PC-3 (cell line): ENCODE measurements at regions not wholly inside any gene's neighbourhood (a gene's known extent, or its start where the extent isn't known, plus 50 kb on each side); places are given as distances from the start of the nearest gene placed in this dataset.
"Not testable (repeated sequence)": the region's sequence is repeated elsewhere in the genome, so short reads cannot be mapped to it uniquely, and the experiment has no call there.

Experiments used
- ATAC-seq: fragments of 200-7000 bp; cut with Tn5 transposase; 2 replicates; pipeline ENCODE4 v1.9.1; 2020; ENCODE audit warnings: mild to moderate bottlenecking, moderate library complexity
- BruUV-seq: library from RNA; stranded (reverse); fragments of 400-500 nt; replicated peaks from 2 replicates; lab custom pipeline; 2021; lab: Mats Ljungman, UMichigan
- CTCF ChIA-PET: fragments of 300-600 bp; sonication (Branson Sonifier 250); formaldehyde crosslinking; loops from one replicate; lab custom pipeline; 2022; ENCODE audit warnings: antibody characterized with exemption; lab: Charles Lee
- POLR2A ChIA-PET: fragments of 300-600 bp; sonication (Branson Sonifier 250); formaldehyde crosslinking; loops from one replicate; lab custom pipeline; 2022; ENCODE audit warnings: antibody characterized with exemption; ENCODE audit not compliant: unreplicated experiment; lab: Charles Lee
- DNase-seq: peaks from one replicate; pipeline ENCODE4 v3.0.0-alpha.2; 2015
- H2AFZ ChIP-seq: fragments of 300-600 bp; sonication (generic); 2 replicates; pipeline ENCODE4 v1.6.0; 2016; ENCODE audit warnings: antibody characterized with exemption, low read length
- H3F3A ChIP-seq: fragments of 300-600 bp; sonication (generic); one replicate; pipeline ENCODE4 v1.6.0; 2017; ENCODE audit warnings: antibody characterized with exemption, low read length, control low read depth, mild to moderate bottlenecking; ENCODE audit not compliant: unreplicated experiment
- H3K27ac ChIP-seq: fragments of 300-600 bp; sonication (generic); 2 replicates; pipeline ENCODE4 v1.5.1; 2016; ENCODE audit warnings: mild to moderate bottlenecking, low read length
- H3K27me3 ChIP-seq: fragments of 300-600 bp; sonication (generic); 2 replicates; pipeline ENCODE4 v1.6.1; 2016; ENCODE audit warnings: low read length, mixed read lengths
- H3K36me3 ChIP-seq: fragments of 300-600 bp; sonication (generic); 2 replicates; pipeline ENCODE4 v1.6.1; 2016; ENCODE audit warnings: low read depth, mixed run types, low read length, mixed read lengths
- H3K4me1 ChIP-seq: fragments of 300-600 bp; sonication (generic); 2 replicates; pipeline ENCODE4 v1.5.1; 2016; ENCODE audit warnings: low read length; ENCODE audit not compliant: insufficient read depth
- H3K4me2 ChIP-seq: fragments of 300-600 bp; sonication (generic); 2 replicates; pipeline ENCODE4 v1.6.0; 2016; ENCODE audit warnings: low read length
- H3K4me3 ChIP-seq: fragments of 300-600 bp; sonication (generic); 2 replicates; pipeline ENCODE4 v1.5.1; 2016; ENCODE audit warnings: mild to moderate bottlenecking, low read length, mixed read lengths
- H3K79me2 ChIP-seq: fragments of 300-600 bp; sonication (generic); 2 replicates; pipeline ENCODE4 v1.6.1; 2017; ENCODE audit warnings: low read length, mixed read lengths
- H3K9ac ChIP-seq: fragments of 300-600 bp; sonication (generic); 2 replicates; pipeline ENCODE4 v1.6.0; 2016; ENCODE audit warnings: mild to moderate bottlenecking, low read length
- H3K9me2 ChIP-seq: fragments of 300-600 bp; sonication (generic); replicated peaks from 2 replicates; pipeline ENCODE4 v1.6.1; 2016; ENCODE audit warnings: mixed run types, low read length, mixed read lengths
- H3K9me3 ChIP-seq: fragments of 300-600 bp; sonication (generic); 2 replicates; pipeline ENCODE4 v1.6.1; 2016; ENCODE audit warnings: low read length, mixed read lengths
- H4K20me1 ChIP-seq: fragments of 300-600 bp; sonication (generic); 2 replicates; pipeline ENCODE4 v1.6.1; 2016; ENCODE audit warnings: low read length, mixed read lengths
- CTCF ChIP-seq: fragments of 300-600 bp; sonication (generic); conservative IDR thresholded peaks from 2 replicates; pipeline ENCODE4 v1.5.1; 2017; ENCODE audit warnings: antibody characterized with exemption, low read depth, mild to moderate bottlenecking, low read length
- EZH2 ChIP-seq: fragments of 300-600 bp; sonication (generic); IDR thresholded peaks from one replicate; pipeline ENCODE4 v1.6.1; 2017; ENCODE audit warnings: antibody characterized with exemption, mild to moderate bottlenecking, low read length; ENCODE audit not compliant: unreplicated experiment
- EZH2phosphoT487 ChIP-seq: fragments of 300-600 bp; sonication (generic); IDR thresholded peaks from 2 replicates; pipeline ENCODE4 v1.6.1; 2018; ENCODE audit warnings: mild to moderate bottlenecking, antibody characterized with exemption, low read length, borderline replicate concordance
- intact Hi-C: fragments of 100-400 bp; cut with micrococcal nuclease; formaldehyde crosslinking; loops from 2 replicates; pipeline ENCODE4 v1.9.0; 2023

GRCh38 chr15:81807186-81807585 lies 238.6 kb downstream of the MEX3B start:
- ChIA-PET POLR2A (no interaction called here), CTCF (no interaction called here)
- ATAC-seq (no peak), DNase-seq (no peak)
- Histone ChIP-seq H3K9me3 (no peaks in the 10 kb centered on the region), H3K9ac (no peak overlapping the region), H3K27me3 (peaks cover 10% of the 10 kb centered on the region), H3K4me1 (no peaks in the 10 kb centered on the region), H4K20me1 (no peaks in the 10 kb centered on the region), H3F3A (no peaks in the 10 kb centered on the region), H3K4me2 (no peak overlapping the region), H3K4me3 (no peak overlapping the region), H3K9me2 (no peaks in the 10 kb centered on the region), H2AFZ (no peak overlapping the region), H3K27ac (no peak overlapping the region), H3K79me2 (no peaks in the 10 kb centered on the region), H3K36me3 (no peaks in the 10 kb centered on the region)
- BruUV-seq = no TSS peak
- TF ChIP-seq CTCF (no peak), EZH2phosphoT487 (no peak), EZH2 (no peak)
- intact Hi-C loops = no loop called here

- H3K27ac ChIP-seq = no peak overlapping the region
- no peaks in the 10 kb centered on the region for H3K36me3 ChIP-seq
- TF ChIP-seq CTCF (no peak), EZH2 (no peak), EZH2phosphoT487 (no peak)
- peaks cover 21% of the 10 kb centered on the region; the same call in 1 of the 2 replicates for H3K27me3 ChIP-seq
- ChIA-PET POLR2A (no interaction called here), CTCF (no interaction called here)
- ATAC-seq (no peak), DNase-seq (no peak)
- H3K4me1 ChIP-seq = no peaks in the 10 kb centered on the region
- H3K79me2 ChIP-seq = no peaks in the 10 kb centered on the region
- H3K4me3 ChIP-seq = no peak overlapping the region
- intact Hi-C loops = no loop called here
- H3F3A ChIP-seq = no peaks in the 10 kb centered on the region
- H3K9me3 ChIP-seq = no peaks in the 10 kb centered on the region
- BruUV-seq = no TSS peak
- no peak overlapping the region for H3K4me2 ChIP-seq
- H2AFZ ChIP-seq = no peak overlapping the region
- H3K9ac ChIP-seq = no peak overlapping the region
- no peaks in the 10 kb centered on the region for H3K9me2 ChIP-seq
- no peaks in the 10 kb centered on the region for H4K20me1 ChIP-seq
These were observed 249.9 kb downstream of the MEX3B start for GRCh38 chr15:81795899-81796298.

- Histone ChIP-seq H3K4me1 (no peaks in the 10 kb centered on the region), H3K4me3 (no peak overlapping the region), H3K9me2 (no peaks in the 10 kb centered on the region), H3K9me3 (no peaks in the 10 kb centered on the region), H3K27me3 (peaks cover 37% of the 10 kb centered on the region), H4K20me1 (no peaks in the 10 kb centered on the region), H3K27ac (no peak overlapping the region), H3K4me2 (no peak overlapping the region), H2AFZ (no peak overlapping the region), H3F3A (no peaks in the 10 kb centered on the region), H3K79me2 (no peaks in the 10 kb centered on the region), H3K9ac (no peak overlapping the region), H3K36me3 (no peaks in the 10 kb centered on the region)
- BruUV-seq = no TSS peak
- intact Hi-C loops = no loop called here
- TF ChIP-seq EZH2phosphoT487 (no peak), CTCF (no peak), EZH2 (no peak)
- DNase-seq = no peak
- no peak for ATAC-seq
- POLR2A ChIA-PET = no interaction called here
- CTCF ChIA-PET = no interaction called here
These were observed 253.2 kb downstream of the MEX3B start for GRCh38 chr15:81792646-81793045.

- POLR2A ChIA-PET, CTCF ChIA-PET, ATAC-seq, H3K4me3 ChIP-seq, BruUV-seq, H3K9me3 ChIP-seq, H3K27ac ChIP-seq, H3K9ac ChIP-seq, H3K79me2 ChIP-seq, DNase-seq, H2AFZ ChIP-seq, H3K9me2 ChIP-seq, H3K4me1 ChIP-seq, intact Hi-C loops, H3F3A ChIP-seq, H4K20me1 ChIP-seq, H3K36me3 ChIP-seq, H3K4me2 ChIP-seq: not testable (repeated sequence)
- H3K27me3 ChIP-seq = peaks cover 47% of the 10 kb centered on the region
These were observed 254.5 kb downstream of the MEX3B start for GRCh38 chr15:81791322-81791721.
